ENCODE measurements at regions not wholly inside any gene's neighbourhood (a gene's known extent, or its start where the extent isn't known, plus 50 kb on each side); places are given as distances from the start of the nearest gene placed in this dataset.
"Not testable (repeated sequence)": the region's sequence is repeated elsewhere in the genome, so short reads cannot be mapped to it uniquely, and the experiment has no call there.

DNA sequence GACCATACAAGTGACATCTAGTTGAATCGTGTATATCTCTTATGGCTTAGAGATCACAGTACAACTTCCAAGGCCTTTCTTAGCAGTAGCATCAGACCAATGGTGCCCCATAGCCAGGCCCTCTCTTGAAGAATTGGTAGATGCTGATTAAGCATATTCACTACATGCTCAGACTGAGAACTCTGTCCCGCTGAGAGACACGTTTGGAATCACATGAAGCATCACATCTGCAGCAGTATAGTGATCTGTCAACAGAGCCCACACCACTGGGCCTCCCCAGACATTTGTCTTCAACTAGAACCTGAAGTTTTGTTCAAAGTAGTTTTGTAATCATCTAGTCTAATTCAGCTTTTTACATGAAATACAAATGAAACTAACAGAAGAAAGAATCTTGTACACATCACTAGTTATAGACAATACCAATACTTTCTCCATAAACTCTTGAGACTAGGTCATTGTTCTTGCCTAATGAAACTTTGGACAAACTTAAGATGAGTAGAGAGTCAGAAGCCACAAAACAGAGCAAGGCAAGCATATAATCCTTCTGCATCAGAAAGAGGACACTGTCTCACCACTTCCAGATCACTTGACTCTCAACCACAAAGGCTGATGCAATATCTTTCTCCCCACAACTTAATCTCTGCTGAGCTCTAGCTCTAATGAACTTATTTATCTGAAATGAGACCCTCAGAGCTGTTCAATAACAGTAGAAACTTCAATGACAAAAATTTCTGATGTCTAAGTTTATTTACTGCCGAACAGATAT, 182.7 kb downstream of the TBX18 start:
- no peak for DNase-seq (ENCODE audit: low spot score)

DNA sequence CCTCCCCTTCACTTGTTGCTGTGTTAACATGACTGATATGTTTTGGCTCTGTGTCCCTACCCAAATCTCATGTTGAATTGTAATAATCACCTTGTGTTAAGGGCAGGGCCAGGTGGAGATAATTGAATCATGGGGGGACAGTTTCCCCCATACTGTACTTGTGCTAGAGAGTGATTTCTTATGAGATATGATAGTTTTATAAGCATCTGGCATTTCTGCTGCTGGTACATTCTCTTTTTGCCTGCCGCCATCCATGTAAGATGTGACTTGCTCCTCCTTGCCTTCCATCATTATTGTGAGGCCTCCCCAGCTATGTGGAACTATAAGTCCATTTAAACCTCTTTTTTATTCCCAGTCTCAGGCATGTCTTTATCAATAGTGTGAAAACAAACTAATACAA, 185.0 kb downstream of the TBX18 start:
- DNase-seq (ENCODE audit: low spot score): no peak

DNA sequence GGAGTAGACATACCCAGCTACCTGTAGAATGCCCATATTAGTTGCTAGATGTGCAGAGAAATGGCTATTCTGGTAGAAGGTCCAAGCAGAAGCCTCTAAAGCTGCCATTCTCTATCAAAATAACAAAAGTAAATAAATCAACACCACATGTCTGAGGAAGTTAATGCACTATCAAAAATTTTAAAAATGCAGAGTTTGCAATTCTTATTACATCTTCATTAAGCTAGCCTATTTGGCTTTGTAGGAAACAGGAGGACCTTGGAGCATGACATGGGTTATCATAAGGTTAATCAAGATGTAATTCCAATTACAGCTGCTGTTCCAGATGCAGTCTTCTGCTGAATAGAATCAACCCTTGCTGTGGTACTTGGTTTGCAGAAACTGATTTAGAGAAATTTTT, 188.4 kb downstream of the TBX18 start:
- DNase-seq (ENCODE audit: low spot score): no peak

DNA sequence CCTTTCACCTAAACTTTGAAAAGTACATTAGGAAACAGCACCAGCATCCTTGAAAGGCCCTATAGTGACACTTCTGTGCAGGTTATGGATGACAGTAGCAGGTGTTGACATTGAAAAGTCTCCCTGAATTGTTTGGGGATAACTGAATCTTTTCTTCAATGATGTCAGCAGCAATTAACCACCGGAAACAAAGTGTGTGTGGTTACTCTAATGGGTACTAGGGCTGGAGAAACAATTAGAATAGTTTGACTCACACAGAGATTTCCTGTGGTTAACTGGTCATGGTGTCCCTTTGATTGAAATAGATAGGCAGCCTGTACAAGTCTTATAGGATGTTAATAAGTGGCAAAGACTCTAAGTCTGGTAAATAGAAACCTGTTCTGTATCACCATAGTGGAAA, 189.1 kb downstream of the TBX18 start:
- no peak for DNase-seq (ENCODE audit: low spot score)

DNA sequence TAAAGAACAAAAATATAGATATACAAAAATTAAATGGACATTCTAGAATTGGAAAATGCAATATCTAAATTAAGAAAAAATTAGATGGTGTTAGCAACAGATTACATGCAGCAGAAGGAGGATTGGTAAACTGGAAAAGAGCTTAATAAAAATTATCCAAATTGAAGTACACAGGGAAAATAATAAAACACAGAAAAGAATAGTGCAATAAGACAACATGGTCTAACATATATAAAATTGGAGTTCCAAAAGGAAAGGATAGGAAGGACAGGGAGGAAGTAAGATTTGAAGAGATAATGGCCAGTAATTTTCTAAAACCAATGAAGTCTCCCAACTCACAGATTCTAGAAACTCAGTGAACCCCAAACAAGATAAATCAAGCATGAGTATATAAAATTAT, 194.5 kb downstream of the TBX18 start:
- DNase-seq (ENCODE audit: low spot score): no peak

DNA sequence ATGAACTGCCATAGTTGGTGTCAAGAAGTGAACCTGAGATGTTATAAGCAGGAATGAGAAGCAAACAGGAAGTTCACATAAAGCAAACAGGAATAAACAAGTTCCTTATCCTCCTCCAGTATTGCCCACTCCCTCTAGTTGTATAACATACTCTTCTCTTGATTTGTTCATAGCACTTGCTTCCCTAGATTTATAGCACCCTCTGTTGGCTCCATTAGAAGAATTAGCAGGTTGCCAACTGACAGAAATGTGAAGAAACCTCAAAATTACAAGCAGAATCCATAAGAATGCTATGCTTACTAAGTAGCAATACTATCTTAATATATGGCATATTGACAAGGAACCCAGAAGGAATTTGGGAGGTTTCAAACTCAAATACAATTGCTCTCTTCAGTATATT, 195.4 kb downstream of the TBX18 start:
- no peak for DNase-seq (ENCODE audit: low spot score)

DNA sequence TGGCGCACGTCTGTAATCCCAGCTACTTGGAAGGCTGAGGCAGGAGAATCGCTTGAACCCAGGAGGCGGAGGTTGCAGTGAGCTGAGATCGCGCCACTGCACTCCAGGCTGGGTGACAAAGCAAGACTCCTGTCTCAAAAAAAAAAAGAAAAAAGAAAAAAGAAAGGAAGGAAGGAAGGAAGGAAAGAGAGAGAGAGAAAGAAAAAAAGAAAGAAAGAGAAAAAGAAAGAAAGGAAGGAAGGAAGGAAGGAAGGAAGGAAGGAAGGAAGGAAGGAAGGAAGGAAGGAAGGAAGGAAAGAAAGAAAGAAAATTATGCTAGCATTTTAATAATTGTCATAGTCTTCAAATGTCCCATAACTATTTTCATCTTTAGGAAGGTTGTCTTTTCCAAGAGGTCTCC, 198.7 kb downstream of the TBX18 start:
- not testable (repeated sequence) for DNase-seq (ENCODE audit: low spot score)

DNA sequence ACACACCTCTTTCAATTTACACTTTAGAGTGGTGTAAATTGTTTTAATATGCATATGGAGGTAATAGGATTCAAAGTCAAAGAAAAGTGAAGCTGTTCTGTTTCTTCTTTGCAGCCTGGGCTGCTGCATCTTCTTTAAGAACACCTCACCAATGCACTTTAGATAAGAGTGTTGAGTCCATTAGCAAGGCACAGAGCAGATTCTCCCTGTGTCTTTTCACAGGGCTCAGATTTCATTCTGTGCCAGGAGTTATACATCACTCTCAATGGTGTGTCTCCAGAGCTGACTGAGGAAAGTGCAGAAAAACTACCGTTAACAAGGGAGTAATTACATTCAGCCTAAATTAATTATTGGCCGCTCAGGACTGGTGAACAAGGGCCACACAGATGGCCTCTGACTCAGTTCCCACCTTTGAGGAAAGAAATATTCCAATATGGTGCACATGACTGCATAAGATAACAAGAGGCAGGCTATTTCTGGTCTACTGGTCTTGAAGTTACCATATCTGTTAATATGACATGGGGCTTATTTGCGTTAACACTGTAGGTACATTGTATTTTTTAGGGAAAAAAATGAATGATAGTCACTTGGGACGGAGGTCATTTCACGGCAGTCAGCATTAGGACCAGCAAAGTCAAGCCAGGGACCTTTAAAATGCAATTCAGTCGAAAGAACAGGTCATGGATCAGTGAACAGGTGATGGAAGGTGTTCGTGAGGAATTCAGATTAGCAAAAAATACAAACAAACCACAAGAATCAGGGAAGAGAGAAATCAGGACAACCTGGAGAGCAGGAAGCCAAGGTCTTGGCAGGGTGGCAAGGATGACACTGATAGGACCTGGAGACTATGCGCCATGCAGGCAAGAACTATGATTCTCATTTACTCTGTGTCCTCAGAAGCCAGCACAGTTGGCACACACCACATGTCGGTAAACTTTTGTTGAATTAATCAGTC, 203.7 kb downstream of the TBX18 start:
- DNase-seq (ENCODE audit: low spot score): no peak

DNA sequence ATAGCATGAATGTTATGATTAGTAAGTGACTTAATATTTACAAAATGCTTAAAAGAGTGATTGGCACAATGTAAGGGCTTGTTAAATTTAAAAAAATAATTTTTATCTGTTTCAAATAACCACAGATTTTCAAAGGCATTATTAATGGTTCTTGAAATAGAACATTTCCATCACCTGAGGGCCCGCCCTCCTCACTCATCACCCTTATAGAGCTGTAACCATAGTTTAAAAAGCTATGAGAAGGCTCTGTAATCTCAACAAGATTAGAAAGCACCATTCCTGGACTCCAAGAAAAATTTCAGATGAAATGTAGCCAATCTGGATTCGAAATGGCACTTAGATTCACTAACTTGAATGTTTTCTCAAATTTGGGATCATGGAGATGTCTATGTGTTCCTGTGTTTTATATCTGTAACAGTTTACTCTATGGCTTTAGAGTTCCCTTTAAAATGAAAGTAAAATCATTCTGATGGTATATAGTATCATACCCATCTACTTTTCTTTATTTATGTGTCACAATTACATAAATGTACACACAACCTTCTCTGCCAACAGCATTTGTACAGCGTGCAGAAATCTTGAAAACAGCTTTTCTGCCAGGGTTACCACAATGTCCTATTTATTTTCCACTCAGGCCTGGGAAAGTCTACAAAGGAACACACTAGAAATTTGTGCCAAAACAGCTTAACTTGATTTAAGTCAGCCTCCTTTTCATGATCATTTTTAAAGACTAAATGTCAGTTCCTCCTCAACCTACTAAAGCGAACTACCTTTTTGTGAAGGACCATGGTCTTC, 207.7 kb downstream of the TBX18 start:
- DNase-seq (ENCODE audit: low spot score): no peak

DNA sequence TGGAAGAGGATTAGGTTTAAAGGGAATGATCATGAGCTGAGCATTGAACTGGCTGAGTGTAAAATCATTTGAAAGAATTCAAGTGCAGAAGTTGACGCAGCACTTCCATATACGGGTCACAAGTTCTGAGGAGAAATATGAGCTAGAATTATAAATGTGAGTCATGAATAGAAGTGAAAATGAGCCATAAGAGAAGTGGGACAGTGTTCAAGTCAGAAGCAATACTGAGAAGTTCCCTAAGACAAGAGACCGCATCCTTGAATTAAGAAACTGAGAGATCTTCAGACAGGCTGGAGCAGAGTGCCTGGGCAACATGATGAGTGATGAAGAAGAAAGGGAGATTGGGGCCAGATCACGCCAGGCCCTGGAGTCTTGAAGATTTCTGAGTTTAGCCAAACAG, 209.7 kb downstream of the TBX18 start:
- DNase-seq (ENCODE audit: low spot score): no peak

DNA sequence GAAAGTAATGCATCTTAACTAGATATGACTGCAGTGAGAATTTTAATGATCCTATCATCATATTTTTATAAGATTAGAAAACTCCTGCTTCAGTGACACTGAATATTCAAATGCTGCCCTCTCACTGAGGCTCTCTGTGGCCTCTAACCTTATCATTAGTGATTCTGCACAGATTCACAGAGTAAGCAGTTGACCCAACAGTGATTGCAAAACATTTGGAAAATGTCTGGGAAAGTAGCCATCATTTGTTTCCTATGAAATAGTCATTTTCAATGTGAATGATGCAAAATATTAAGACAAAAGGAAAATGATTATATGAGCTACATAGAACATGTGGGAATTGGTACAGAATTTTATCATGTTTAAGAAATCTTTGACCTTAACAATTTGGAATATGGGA, 210.3 kb downstream of the TBX18 start:
- no peak for DNase-seq (ENCODE audit: low spot score)

DNA sequence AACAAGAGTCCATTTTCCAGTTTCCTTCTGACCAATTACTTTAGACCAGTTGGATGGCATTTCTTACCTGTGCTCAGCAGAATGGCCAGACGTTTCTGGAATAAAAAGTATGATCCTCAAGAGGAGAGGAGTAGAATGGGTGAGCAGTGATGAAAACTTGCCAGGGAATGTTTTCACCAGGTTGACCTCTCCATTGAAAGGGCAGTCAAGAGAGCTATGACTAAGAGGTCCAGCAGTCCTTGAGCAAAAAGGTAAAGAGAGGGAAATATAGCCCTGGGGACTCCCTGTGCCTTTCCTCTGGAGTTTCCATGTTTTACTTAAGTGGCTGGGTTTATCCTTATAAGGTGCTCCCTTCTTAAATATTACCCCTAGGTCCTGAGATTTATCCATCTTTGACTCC, 210.9 kb downstream of the TBX18 start:
- DNase-seq (ENCODE audit: low spot score): no peak

DNA sequence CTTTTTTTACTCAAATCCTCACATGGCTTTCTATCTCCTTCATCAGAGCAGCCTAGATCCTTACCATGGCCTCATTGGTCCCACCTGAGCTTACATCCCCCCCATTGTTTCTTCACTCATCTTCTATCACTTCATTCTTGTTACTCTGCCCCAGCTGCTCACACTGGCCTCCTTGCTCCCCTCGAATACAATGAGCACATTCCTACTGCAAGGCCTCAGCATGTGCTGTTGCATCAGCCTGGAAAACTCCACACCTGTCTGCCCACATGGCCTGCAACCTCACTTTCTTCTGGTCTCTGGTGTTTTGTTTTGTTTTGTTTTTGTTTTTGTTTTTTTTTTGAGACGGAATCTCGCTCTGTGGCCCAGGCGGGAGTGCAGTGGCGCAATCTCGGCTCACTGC, 212.6 kb downstream of the TBX18 start:
- no peak for DNase-seq (ENCODE audit: low spot score)

DNA sequence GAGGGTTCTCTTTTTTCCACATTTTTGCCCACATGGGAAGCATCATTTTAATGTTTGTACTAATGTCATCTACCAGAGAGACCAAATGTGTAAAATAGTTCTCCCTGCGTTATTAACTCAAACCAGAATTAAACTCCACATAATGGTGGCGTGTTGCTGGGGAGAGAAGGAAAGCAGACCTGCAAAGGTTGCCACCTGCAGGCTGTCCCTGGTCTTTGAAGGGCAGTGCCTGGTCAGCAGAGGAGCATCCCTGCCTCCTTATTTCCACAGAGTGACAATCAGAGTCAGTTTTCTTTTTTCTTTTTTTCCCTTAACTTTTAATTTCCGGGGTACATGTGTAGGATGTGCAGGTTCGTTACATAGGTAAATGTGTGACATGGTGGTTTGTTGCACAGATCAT, 214.5 kb downstream of the TBX18 start:
- DNase-seq (ENCODE audit: low spot score): no peak

DNA sequence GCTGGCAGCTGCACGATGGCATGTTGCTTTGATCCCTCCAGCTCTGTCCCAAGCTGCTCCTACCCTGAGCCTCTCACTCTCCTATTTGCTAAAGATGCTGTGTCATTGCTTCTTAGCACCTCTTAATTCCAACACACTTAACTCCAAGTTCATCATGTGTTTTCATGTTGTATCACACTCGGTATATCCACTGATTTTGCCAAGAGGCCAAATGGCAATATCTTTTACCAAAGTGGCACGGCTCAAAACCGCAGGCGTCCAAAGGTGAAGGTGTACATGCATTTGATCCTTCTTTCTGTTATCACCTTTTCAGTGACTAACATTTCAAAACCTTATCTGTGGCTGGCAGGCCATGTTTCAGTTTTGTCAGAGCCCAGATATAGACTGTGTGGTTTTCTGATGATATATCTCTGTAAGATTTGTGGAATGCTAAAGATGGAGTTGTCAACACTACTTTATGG, 217.0 kb downstream of the TBX18 start:
- no peak for DNase-seq (ENCODE audit: low spot score)

DNA sequence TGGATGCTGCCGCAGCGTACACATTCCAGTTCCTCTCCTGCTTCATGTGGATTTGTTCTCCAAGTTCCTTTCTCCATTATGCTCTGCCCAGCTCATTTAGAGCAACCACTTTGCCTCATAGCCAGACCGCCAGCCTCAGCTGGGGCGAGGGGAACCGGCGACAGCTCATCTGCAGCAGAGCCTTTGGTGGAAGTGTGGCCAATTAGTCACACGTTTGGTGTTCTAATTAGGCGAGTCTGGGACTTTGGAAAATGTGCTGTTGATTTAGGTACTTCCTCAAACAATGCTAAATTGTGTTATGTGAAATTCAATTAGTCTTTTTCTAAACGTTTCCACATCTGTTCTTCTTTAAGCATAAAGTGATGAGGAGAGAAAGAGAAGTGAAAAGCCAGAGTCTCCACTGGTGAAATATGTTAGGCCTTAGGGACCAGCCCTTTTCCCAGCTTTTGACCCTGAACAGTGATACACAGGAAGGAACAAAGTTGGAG, 217.9 kb downstream of the TBX18 start:
- DNase-seq (ENCODE audit: low spot score): no peak

DNA sequence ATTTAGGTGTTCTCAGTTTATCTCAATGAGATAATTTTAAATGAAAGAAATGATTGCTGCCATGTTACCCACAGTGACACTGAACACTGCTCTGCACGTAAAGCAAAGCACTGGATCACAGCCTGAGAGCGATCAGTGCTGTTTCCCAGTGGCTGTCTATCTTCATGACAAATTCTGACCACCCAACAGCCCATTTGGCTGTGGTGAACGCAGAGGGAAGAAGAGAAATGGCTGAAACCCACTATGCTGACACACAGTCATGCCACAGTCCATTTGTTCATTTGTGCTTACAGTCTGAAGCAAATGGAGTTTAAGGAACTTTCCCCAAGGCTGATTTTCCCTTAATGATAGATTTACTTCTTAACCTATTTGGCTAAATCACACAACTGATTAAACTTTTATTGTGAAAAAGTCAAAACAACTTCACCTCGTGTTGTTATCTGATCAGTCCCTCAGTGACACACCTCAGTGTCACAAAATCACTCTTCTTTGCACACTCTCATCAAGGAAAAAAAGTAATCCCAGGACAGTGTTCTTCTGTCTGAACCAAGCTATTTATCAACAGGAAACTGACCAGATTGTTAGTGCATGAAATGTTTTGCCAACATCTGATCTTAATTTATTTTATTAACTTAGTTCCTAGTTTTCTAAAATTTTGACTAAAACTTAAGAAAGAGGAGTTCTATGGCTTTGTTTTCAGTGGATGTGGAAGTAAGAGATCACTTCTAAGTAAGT, 225.1 kb downstream of the TBX18 start:
- no peak for DNase-seq (ENCODE audit: low spot score)

DNA sequence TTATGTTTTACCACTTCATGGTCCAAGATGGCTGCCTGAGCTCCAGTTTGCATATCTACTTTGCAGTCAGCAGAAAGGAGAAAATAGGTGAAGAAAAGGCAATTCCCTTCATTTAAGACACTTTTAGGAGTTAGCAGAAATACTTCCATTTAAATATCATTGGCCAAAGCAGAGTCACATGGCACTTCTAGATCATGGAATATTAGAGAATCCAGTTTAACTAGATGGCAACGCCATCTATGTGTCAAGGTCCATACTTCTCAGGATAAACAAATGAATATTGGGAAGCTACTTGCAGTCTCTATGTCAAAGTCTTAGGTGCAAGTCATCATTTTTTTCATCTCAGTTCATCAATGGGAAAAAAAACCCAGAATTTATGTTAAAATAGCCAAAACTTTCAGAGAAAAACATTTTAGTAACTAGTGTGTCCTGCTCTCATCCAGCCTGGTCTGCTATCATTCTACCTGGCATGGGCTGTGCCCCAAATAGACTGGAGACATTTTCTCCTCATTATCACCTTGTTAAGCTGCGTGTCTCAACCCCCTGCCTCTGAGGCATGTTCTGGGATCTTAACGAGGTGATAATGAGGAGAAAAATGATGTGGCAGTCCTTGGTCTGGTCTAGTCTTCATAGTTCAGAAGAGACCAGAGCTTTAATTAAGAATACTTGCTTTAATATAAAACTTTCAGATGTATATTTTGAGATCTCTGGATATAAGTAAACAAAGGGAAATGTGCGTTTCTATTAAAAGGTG, 227.3 kb downstream of the TBX18 start:
- no peak for DNase-seq (ENCODE audit: low spot score)

DNA sequence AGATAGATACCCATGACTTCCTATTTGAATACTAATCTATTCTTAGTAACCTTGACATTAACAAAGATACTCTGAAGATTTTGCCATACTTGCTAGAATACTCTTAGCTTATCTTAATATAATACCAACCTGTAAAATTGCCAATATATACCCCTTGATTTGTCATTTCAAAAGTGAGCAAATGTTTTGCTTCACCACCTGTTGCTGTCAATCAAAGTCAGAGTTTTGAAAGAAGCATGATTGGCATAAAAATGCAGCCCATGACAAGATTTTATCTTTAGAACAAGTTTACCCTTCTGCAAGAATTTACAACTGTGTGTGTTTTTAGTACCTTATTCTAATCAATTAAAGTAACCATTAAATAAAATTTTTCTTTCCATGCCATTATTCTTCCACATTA, 236.2 kb downstream of the TBX18 start:
- no peak for DNase-seq (ENCODE audit: low spot score)

DNA sequence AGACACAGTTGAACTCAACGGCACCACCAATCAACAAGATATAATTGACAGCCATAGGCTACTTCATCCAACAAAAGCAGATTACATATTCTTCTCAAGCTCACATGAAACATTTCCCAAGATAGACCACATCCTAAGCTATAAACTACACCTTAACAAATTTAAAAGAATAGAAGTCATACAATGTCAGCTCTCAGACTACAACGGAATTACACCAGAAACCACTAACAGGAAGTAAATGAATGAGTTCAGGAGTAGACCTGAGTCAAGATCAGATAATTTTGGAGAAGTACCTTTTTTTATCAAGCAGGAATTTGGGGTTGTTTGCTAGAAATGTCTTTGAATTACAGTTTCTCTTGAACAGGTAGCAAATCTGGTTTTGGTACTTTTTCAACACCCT, 237.8 kb downstream of the TBX18 start:
- no peak for DNase-seq (ENCODE audit: low spot score)

DNA sequence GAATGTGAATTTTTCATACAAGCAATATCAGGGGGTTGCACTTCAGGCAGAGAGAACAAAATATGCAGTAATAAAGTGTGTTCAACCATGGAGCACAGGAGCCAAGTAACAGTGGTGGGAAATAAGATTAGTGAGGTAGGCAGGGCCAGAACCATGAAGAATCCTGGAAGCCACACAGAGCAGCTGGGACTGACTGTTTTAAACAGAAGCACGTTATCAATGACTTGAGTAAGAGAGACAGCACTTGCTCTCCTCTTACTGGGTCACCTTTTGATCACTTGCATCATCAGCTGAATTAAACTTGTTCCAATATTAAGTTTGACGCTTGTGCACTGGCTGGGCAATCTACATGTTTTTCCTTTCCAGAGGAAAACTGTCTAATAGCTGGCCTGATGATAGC, 238.5 kb downstream of the TBX18 start:
- DNase-seq (ENCODE audit: low spot score): no peak
